NCI-H1105 (cell line): ENCODE measurements at regions not wholly inside any gene's neighbourhood (a gene's known extent, or its start where the extent isn't known, plus 50 kb on each side); places are given as distances from the start of the nearest gene placed in this dataset.
A peak's percentile ranks its signal among the peaks of the same experiment; 100 is the strongest.
"Not testable (repeated sequence)": the region's sequence is repeated elsewhere in the genome, so short reads cannot be mapped to it uniquely, and the experiment has no call there.

ENCODE experiments used
- DNase-seq: peaks from one replicate; lab custom pipeline; 2025; lab: John Stamatoyannopoulos, UW

DNA sequence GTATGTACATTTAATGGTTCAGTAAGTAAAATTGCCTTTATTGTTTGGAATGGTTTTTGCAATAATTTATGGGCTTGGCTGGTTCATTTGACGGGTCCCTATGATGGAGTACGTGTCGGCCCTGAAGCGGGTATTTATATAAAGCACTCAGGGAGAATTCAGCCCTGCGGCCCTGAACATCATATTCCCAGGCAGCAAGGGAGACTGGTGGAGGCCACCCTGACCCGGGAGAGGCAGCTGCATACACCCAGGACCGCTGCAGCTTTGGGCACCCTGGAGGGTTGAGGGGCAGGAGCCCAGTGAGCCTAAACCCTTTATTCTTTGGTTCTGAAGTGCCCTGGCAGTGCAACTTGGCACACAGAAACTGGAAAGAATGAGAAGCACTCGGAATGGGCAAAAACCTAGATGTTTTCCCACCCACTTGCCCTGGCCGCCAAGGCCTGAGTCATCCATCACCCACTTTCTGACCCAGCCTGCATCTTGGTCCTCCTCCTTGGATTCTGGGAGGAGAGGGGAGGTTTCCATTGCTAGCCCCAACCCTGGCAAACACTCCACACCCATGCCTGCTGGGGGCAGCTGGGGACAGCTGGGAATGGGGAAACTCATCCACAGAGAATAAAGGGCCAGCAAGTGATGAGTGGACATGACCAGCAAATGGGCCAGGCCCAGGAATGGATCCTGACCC, 162.2 kb upstream of the TNRC6C start:
- no peak for DNase-seq

DNA sequence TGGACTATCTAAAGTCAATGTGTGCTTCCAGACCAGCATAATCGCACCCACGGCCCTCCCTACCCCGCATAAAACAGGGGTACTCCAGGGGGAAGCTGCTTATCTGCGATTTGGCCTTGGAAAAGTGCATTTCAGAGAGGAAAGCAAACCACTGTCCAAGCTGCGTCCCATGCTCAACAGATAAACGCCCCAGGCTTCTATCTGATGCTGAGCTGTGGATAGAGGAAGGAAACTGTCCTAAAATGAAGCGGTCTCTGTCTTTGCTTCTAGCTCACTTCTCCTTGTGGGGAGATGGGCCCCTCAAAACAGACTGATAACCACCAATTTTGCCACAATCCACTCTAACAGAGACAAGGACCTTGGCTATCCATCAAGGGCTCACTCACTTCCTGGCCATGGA, 160.5 kb upstream of the TNRC6C start:
- no peak for DNase-seq

GRCh38 chr17:77798481-77798880, 160.0 kb upstream of the TNRC6C start:
- no peak for DNase-seq

GRCh38 chr17:77800816-77801215, 157.7 kb upstream of the TNRC6C start:
- DNase-seq, result no peak

- no peak for DNase-seq
These were observed 156.8 kb upstream of the TNRC6C start for GRCh38 chr17:77801545-77802332.

DNA sequence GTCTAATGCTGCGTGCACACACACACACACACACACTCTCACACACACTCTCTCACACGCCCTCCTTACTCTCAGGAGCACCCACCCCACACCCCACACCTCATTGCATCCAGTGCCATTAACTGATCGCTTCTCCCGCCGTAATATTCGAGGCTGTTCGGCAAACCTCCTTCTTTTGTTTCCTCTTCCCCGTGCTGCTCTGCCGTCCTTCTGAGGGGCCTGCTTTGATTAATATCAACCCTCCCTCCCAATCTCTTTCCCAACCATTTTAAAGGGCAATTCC, 156.2 kb upstream of the TNRC6C start:
- no peak for DNase-seq

DNA sequence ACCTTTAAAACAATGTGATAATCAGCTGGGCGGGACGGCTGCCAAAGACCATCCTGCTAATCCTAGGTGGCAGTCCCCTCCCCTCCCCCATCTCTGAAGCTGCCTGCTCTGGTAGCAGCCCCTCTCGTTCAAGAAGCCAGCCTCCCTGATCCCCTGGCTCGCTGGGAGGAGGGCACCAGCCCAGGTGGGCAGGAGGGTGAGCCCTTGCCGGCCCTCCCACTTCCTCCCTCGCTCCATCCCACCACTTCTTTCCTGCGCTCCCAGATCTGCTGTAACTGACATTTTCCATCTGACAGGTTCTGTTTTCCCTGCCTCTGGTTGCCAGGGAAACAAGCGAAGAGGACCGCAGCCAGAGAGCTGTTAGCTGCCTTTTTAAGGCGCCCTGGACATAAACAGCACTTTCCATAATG, 155.7 kb upstream of the TNRC6C start:
- peak; percentile 72 for DNase-seq

- DNase-seq, result no peak
These were observed 154.8 kb upstream of the TNRC6C start for GRCh38 chr17:77803726-77804125.

DNA sequence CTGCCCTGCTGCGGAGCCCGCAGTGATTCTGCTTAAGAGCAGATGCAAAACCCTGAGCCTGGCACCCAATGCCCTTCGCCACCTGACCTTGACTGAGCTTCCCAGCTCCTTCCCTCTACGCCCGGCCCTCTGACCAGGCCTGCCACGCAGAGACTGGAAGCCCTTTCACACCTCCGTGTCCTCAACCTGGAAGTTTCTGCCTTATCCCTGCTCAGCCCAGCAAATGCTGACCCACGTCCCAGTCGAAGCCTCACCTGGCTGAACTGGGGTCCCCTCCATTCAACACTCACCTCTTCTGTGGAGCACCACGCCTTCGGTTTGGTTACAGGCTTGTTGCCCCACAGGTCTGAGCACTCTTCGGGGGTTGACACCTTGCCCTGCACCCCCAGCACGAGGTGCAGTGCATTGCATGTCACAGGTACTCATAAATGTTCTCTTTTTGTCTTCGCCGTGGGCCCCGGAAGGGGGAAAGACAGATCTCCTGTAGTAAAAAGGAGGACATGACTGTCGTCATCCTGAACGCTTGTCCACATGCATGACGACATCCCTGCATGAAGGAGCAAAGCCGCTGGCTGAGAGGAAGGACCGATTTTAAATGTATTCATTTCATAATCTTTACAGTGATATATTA, 153.6 kb upstream of the TNRC6C start:
- DNase-seq, result no peak

DNA sequence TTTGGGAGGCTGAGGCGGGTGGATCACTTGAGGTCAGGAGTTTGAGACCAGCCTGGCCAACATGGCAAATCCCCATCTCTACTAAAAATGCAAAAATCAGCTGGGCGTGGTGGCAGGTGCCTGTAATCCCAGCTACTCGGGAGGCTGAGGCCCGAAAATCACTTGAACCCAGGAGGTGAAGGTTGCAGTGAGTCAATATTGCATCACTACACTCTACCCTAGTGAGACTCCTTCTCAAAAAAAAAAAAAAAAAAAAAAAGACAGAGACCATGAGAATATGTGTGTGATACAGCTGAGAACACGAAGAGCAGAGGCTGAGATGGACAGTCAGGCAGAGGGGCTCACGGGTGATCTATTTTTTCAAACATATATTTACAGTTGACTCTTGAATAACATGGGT, 152.5 kb upstream of the TNRC6C start:
- DNase-seq, result not testable (repeated sequence)

DNA sequence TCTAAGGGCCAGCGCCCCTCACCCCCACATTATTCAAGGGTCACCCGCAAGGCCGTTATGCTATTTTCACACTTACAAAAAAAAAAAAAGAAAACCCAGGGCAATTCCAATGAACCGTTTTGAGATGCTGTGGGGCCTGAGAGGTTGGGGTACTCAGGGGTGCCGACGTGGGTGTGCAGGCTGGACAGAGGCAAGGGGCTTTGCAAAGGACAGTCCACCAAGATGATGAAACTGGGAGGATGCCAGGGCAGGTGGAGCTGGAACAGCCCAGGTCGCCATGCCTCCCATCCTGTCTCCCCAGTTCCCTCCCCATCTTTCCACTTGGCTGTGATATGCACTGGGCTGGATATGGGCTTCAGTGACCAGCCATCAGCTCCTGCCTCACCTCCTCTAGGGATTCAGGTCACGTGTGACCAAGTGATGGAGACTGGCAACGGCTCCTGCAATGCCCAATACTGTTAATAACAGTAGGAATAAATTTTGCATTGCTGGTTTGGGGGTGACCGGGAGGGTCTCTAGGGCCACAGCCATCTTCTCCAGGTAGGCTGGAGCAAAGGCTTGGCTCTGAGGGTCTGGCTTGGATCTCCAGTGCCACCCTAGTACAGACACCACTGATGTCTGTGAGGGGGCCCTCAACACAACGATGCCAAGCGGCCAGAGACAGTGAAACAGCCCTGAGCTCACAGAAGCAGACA, 151.3 kb upstream of the TNRC6C start:
- DNase-seq, result no peak

DNA sequence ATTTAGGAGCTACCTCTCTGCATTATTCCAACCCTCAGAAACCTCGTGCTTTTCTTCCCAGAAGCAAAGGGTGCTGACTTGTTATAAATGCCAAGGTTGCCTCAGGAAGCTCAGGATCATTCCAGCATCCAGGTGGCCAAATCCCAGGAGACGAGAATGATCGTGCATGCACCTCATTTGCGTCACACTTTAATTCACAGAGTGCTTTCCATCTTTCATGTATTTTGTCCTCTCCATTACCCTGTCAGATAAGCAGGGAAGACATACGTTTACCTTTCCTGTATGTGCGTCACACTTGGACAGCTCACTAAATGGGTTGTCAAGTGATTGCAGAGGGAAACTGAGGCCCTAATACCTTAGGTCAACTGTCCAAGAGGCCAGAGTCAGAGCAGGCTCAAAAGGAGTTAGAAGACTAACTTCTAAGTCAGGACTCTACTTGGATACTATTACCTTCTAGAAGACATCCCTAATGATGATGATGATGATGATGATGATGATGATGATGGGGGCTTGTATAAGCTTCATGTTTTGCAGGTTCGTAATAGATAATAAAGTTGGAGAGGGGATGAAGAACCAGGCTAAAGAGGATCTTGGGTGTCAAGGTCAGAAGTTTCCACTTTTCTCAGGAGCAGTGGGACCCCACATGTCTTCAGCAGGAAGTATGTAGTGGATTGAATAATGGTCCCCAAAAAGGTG, 150.6 kb upstream of the TNRC6C start:
- DNase-seq, result no peak

GRCh38 chr17:77808686-77809425, 149.6 kb upstream of the TNRC6C start:
- no peak for DNase-seq

GRCh38 chr17:77809814-77810213, 148.7 kb upstream of the TNRC6C start:
- no peak for DNase-seq

GRCh38 chr17:77810536-77810935, 148.0 kb upstream of the TNRC6C start:
- DNase-seq, result no peak

- DNase-seq, result no peak
These were observed 147.0 kb upstream of the TNRC6C start for GRCh38 chr17:77811521-77811920.

DNA sequence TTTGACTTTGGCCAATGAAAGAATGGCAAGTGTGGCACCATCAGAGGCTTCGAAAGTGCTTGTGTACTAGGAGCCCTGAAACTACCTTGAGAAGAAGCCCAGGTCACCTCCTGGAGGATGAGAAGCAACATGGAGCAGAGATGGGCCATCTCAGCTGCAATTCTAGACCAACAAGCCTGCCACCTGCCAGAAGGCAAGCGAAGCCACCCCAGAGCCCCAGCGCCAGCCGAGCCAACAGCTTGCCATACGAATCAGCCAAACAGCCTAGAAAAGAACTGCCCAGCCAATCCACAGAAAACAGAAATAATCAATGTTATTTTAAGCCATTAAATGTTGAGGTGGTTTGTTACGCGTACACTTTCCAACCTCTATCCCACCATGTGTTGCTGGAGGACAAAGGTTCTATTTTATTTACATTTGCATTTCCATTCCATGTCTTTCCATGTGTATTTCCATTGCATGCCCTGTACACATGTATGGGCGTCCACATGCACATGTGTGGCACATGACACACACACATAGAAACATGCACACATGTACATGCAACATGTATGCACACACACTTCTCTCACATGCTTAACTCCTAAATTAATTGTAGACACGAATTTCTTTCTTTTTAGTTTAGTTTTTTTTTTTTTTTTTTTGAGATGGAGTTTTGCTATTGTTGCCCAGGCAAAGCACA, 144.3 kb upstream of the TNRC6C start:
- DNase-seq, result no peak

DNA sequence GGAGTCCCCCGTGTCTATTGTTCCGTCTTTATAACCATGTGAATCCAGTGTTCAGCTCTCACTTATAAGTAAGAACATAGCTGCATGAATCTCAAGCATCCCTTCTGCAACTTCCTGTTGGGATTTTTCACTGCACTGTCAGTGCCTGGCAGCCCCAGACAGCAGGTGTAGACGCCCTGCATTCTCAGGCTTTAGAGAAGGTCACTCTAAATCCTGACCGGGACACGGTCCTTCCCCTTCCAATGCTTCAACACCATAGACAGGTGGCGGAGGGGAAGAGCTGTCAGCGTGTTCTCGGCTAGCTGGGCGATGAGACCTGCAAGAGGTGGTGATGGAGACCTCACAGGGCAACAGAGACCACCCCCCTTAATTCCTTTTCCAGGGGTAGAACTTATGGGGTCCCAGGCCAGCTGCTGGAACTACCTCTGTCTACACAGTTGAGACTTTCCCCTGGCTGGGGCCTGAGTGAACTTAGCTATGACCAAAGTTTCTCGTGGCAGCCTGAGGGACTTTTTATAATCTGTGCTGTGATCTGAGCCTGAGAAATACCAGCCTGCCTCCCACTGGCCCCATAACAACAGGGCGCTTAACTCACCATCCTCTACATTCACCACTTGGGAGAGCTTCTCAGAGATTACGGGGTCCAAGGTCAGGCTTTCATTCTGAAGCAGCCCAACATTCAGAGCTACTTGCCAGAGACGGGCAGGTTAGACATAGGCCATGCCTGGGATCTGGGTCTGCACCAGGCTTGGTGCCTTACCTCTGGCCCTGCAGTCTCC, 143.2 kb upstream of the TNRC6C start:
- no peak for DNase-seq

GRCh38 chr17:77817953-77818352, 140.6 kb upstream of the TNRC6C start:
- DNase-seq, result no peak

GRCh38 chr17:77819497-77819896, 139.0 kb upstream of the TNRC6C start:
- no peak for DNase-seq
